Muscle of arm (tissue), 1 donor: ENCODE measurements at regions not wholly inside any gene's neighbourhood (a gene's known extent, or its start where the extent isn't known, plus 50 kb on each side); places are given as distances from the start of the nearest gene placed in this dataset.
"Not testable (repeated sequence)": the region's sequence is repeated elsewhere in the genome, so short reads cannot be mapped to it uniquely, and the experiment has no call there.

Experiments used
- DNase-seq: peaks from one replicate; pipeline ENCODE4 v3.0.0-alpha.2; 2013

GRCh38 chr2:7683196-7683595 is 766.0 kb downstream of the RNF144A start:
- DNase-seq, result no peak

- DNase-seq, result no peak
Measured at GRCh38 chr2:7683708-7684107, 766.5 kb downstream of the RNF144A start.

GRCh38 chr2:7685342-7686015 is 768.3 kb downstream of the RNF144A start:
- no peak for DNase-seq

- no peak for DNase-seq
Measured at GRCh38 chr2:7686016-7686385, 768.8 kb downstream of the RNF144A start.

- DNase-seq, result no peak
Measured at GRCh38 chr2:7691961-7692656, 774.9 kb downstream of the RNF144A start.

GRCh38 chr2:7692657-7693161 is 775.5 kb downstream of the RNF144A start:
- DNase-seq, result no peak

- no peak for DNase-seq
Measured at GRCh38 chr2:7693246-7694075, 776.2 kb downstream of the RNF144A start.

GRCh38 chr2:7694076-7694985 is 777.1 kb downstream of the RNF144A start:
- no peak for DNase-seq

GRCh38 chr2:7696556-7696955 is 779.3 kb downstream of the RNF144A start:
- DNase-seq, result not testable (repeated sequence)

GRCh38 chr2:7697052-7697451 is 779.8 kb downstream of the RNF144A start:
- no peak for DNase-seq

GRCh38 chr2:7701791-7702190 is 784.6 kb downstream of the RNF144A start:
- DNase-seq, result no peak

GRCh38 chr2:7703048-7703447 is 785.8 kb downstream of the RNF144A start:
- DNase-seq, result no peak

GRCh38 chr2:7703543-7704144 is 786.4 kb downstream of the RNF144A start:
- no peak for DNase-seq

GRCh38 chr2:7704296-7704865 is 787.2 kb downstream of the RNF144A start:
- no peak for DNase-seq

- no peak for DNase-seq
Measured at GRCh38 chr2:7706791-7707190, 789.6 kb downstream of the RNF144A start.

GRCh38 chr2:7707723-7708122 is 790.5 kb downstream of the RNF144A start:
- DNase-seq, result no peak

- no peak for DNase-seq
Measured at GRCh38 chr2:7709907-7710306, 792.7 kb downstream of the RNF144A start.

GRCh38 chr2:7711167-7711566 is 794.0 kb downstream of the RNF144A start:
- DNase-seq, result no peak

GRCh38 chr2:7719876-7720275 is 802.7 kb downstream of the RNF144A start:
- DNase-seq, result no peak

GRCh38 chr2:7721413-7721995 is 804.3 kb downstream of the RNF144A start:
- DNase-seq, result no peak
